Limb (tissue), 2 donors: ENCODE measurements at regions not wholly inside any gene's neighbourhood (a gene's known extent, or its start where the extent isn't known, plus 50 kb on each side); places are given as distances from the start of the nearest gene placed in this dataset.

Experiments used
- DNase-seq, 2 donors: peaks; one replicate each; pipeline ENCODE4 v3.0.0-alpha.2; 2016; ENCODE audit errors: extremely low spot score in 2 of 2

- DNase-seq = no peak
These were observed 532.4 kb upstream of the NBEA start for GRCh38 chr13:34409496-34410182.

GRCh38 chr13:34410678-34411077 is 531.4 kb upstream of the NBEA start:
- DNase-seq = peak; percentile 41 to 80

GRCh38 chr13:34411177-34411576 is 530.9 kb upstream of the NBEA start:
- DNase-seq = no peak

- DNase-seq = no peak
These were observed 530.2 kb upstream of the NBEA start for GRCh38 chr13:34411894-34412293.

GRCh38 chr13:34412295-34412694 is 529.8 kb upstream of the NBEA start:
- no peak for DNase-seq

GRCh38 chr13:34412817-34413375 is 529.2 kb upstream of the NBEA start:
- no peak for DNase-seq

GRCh38 chr13:34413538-34414210 is 528.4 kb upstream of the NBEA start:
- DNase-seq = no peak

- DNase-seq = no peak
These were observed 527.5 kb upstream of the NBEA start for GRCh38 chr13:34414616-34415015.

GRCh38 chr13:34416971-34417380 is 525.1 kb upstream of the NBEA start:
- no peak for DNase-seq

GRCh38 chr13:34417896-34418295 is 524.2 kb upstream of the NBEA start:
- DNase-seq = no peak

GRCh38 chr13:34419025-34419424 is 523.0 kb upstream of the NBEA start:
- DNase-seq = peak in 1 of 2 donors; percentile 34

- DNase-seq = no peak
These were observed 522.3 kb upstream of the NBEA start for GRCh38 chr13:34419755-34420154.

- no peak for DNase-seq
These were observed 521.2 kb upstream of the NBEA start for GRCh38 chr13:34420702-34421346.

- no peak for DNase-seq
These were observed 520.7 kb upstream of the NBEA start for GRCh38 chr13:34421347-34421719.

- no peak for DNase-seq
These were observed 520.1 kb upstream of the NBEA start for GRCh38 chr13:34421858-34422475.

- DNase-seq = no peak
These were observed 519.1 kb upstream of the NBEA start for GRCh38 chr13:34422956-34423355.

- no peak for DNase-seq
These were observed 516.6 kb upstream of the NBEA start for GRCh38 chr13:34425327-34425949.

- no peak for DNase-seq
These were observed 513.2 kb upstream of the NBEA start for GRCh38 chr13:34428911-34429310.

- DNase-seq = no peak
These were observed 511.8 kb upstream of the NBEA start for GRCh38 chr13:34430294-34430693.

- DNase-seq = no peak
These were observed 510.1 kb upstream of the NBEA start for GRCh38 chr13:34431827-34432581.

GRCh38 chr13:34435338-34435737 is 506.7 kb upstream of the NBEA start:
- no peak for DNase-seq
